Body of pancreas (tissue), 4 donors: ENCODE measurements at regions not wholly inside any gene's neighbourhood (a gene's known extent, or its start where the extent isn't known, plus 50 kb on each side); places are given as distances from the start of the nearest gene placed in this dataset.

Experiments
- POLR2A ChIP-seq, 3 donors: fragments of 450-650 bp; IDR thresholded peaks; one replicate each; pipeline ENCODE4 v1.6.1; 2016; ENCODE audit warnings: antibody characterized with exemption in 3 of 3, mild to moderate bottlenecking in 2 of 3
- TF ChIP-seq, protein P1 (sequence below), 7 experiments: fragments of 450-650 bp in 4 of 7; fragments of 200-600 bp in 3 of 7; sonication (generic) in 3 of 7; IDR thresholded peaks; one replicate each; pipeline ENCODE4 v1.5.1; 2016 to 2019; ENCODE audit warnings: antibody characterized with exemption in 7 of 7

DNA sequence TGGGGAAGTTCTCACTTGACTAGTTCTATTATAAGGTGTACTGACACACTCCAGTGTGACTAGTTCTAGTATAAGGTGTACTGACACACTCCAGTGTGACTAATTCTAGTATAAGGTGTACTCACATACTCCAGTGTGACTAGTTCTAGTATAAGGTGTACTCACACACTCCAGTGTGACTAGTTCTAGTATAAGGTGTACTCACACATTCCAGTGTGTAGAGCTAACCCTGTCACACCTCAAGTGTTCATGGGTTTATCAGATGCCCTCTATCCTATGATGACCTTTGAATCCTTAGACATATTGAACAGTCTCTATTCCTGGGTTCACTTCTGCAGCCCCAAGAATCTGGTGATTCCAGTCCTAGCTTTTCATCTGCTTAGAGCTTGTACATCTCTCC, 54.6 kb upstream of the MYO16 start:
- TF ChIP-seq, protein P1, sequence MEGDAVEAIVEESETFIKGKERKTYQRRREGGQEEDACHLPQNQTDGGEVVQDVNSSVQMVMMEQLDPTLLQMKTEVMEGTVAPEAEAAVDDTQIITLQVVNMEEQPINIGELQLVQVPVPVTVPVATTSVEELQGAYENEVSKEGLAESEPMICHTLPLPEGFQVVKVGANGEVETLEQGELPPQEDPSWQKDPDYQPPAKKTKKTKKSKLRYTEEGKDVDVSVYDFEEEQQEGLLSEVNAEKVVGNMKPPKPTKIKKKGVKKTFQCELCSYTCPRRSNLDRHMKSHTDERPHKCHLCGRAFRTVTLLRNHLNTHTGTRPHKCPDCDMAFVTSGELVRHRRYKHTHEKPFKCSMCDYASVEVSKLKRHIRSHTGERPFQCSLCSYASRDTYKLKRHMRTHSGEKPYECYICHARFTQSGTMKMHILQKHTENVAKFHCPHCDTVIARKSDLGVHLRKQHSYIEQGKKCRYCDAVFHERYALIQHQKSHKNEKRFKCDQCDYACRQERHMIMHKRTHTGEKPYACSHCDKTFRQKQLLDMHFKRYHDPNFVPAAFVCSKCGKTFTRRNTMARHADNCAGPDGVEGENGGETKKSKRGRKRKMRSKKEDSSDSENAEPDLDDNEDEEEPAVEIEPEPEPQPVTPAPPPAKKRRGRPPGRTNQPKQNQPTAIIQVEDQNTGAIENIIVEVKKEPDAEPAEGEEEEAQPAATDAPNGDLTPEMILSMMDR (IDR thresholded peaks at IDR 0.05), result no peak
- TF ChIP-seq POLR2A (IDR thresholded peaks at IDR 0.05), result no peak
